DND-41 (cell line): ENCODE measurements at regions not wholly inside any gene's neighbourhood (a gene's known extent, or its start where the extent isn't known, plus 50 kb on each side); places are given as distances from the start of the nearest gene placed in this dataset.

ENCODE experiments used
- ATAC-seq: fragments of 200-7000 bp; cut with Tn5 transposase; 3 replicates; pipeline ENCODE4 v1.9.1; 2021; ENCODE audit warnings: low read depth; ENCODE audit not compliant: insufficient read depth
- DNase-seq: peaks from one replicate; pipeline ENCODE4 v3.0.0-alpha.2; 2020
- H2AFZ ChIP-seq: 2 replicates; pipeline ENCODE4 v1.6.0; 2012; ENCODE audit warnings: low read depth, low read length
- H3K27ac ChIP-seq: 2 replicates; pipeline ENCODE4 v1.5.1; 2012; ENCODE audit warnings: low read length, inconsistent platforms
- H3K27me3 ChIP-seq: fragments of 200-600 bp; sonication (generic); 2 replicates; pipeline ENCODE4 v1.6.0; 2012; ENCODE audit warnings: low read length, mild to moderate bottlenecking, inconsistent platforms; ENCODE audit not compliant: insufficient read depth, poor library complexity
- H3K36me3 ChIP-seq: 2 replicates; pipeline ENCODE4 v1.5.1; 2012; ENCODE audit warnings: low read length, inconsistent platforms; ENCODE audit not compliant: insufficient read depth
- H3K4me1 ChIP-seq: 2 replicates; pipeline ENCODE4 v1.5.1; 2012; ENCODE audit warnings: mild to moderate bottlenecking, low read length; ENCODE audit not compliant: insufficient read depth
- H3K4me2 ChIP-seq: 2 replicates; pipeline ENCODE4 v1.6.0; 2012; ENCODE audit warnings: mild to moderate bottlenecking, moderate library complexity, low read length, inconsistent platforms; ENCODE audit not compliant: insufficient read depth
- H3K4me3 ChIP-seq, 2 experiments: fragments of 200-600 bp in 1 of 2; shearing (Covaris generic) in 1 of 2; 2 replicates each; pipeline ENCODE4 v1.5.1; 2012 to 2016; ENCODE audit warnings: inconsistent platforms in 2 of 2, low read length in 2 of 2, mild to moderate bottlenecking in 2 of 2, low read depth in 1 of 2, moderate library complexity in 1 of 2
- H3K79me2 ChIP-seq: 2 replicates; pipeline ENCODE4 v1.6.0; 2012; ENCODE audit warnings: low read length, inconsistent platforms; ENCODE audit not compliant: insufficient read depth
- H3K9ac ChIP-seq: 2 replicates; pipeline ENCODE4 v1.6.0; 2012; ENCODE audit warnings: low read depth, mild to moderate bottlenecking, inconsistent platforms, low read length, moderate library complexity
- H3K9me3 ChIP-seq: 2 replicates; pipeline ENCODE4 v1.5.1; 2012; ENCODE audit warnings: low read length, moderate library complexity, mild to moderate bottlenecking, inconsistent platforms; ENCODE audit not compliant: insufficient read depth, severe bottlenecking
- H4K20me1 ChIP-seq: 2 replicates; pipeline ENCODE4 v1.6.0; 2012; ENCODE audit warnings: low read length; ENCODE audit not compliant: insufficient read depth
- EZH2 ChIP-seq: IDR thresholded peaks from 3 replicates; pipeline ENCODE4 v1.6.1; 2012; ENCODE audit warnings: borderline replicate concordance, low read depth, mild to moderate bottlenecking, moderate library complexity, low read length, inconsistent platforms; ENCODE audit not compliant: severe bottlenecking
- TF ChIP-seq, protein P1 (sequence below): IDR thresholded peaks from 2 replicates; pipeline ENCODE4 v1.5.1; 2012; ENCODE audit warnings: borderline replicate concordance, low read length, moderate library complexity, mild to moderate bottlenecking; ENCODE audit not compliant: poor library complexity, severe bottlenecking; ENCODE audit errors: extremely low read depth

DNA sequence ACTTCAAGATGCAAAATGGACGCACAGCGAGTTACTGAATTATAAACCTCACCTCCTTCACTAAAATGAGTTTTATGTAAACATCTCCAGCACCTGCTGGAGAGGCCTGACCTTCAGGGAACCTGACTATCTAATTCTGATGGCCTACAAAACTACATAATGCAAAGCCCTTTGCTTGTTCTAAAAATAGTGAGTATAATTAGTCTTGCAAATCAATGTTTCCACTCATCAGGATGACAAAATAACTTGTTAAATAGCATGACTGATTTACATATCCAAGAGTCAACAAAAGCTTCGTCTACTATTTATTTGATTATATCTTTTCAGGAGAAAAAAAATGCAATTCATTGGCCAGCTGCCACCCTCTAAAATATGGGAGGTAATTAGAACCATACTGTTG is 326.3 kb upstream of the MC4R start:
- DNase-seq (no peak), ATAC-seq (no peak)
- no peak overlapping the region for H3K9ac ChIP-seq
- TF ChIP-seq, protein P1, sequence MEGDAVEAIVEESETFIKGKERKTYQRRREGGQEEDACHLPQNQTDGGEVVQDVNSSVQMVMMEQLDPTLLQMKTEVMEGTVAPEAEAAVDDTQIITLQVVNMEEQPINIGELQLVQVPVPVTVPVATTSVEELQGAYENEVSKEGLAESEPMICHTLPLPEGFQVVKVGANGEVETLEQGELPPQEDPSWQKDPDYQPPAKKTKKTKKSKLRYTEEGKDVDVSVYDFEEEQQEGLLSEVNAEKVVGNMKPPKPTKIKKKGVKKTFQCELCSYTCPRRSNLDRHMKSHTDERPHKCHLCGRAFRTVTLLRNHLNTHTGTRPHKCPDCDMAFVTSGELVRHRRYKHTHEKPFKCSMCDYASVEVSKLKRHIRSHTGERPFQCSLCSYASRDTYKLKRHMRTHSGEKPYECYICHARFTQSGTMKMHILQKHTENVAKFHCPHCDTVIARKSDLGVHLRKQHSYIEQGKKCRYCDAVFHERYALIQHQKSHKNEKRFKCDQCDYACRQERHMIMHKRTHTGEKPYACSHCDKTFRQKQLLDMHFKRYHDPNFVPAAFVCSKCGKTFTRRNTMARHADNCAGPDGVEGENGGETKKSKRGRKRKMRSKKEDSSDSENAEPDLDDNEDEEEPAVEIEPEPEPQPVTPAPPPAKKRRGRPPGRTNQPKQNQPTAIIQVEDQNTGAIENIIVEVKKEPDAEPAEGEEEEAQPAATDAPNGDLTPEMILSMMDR = no peak
- TF ChIP-seq EZH2 = no peak
- no peak overlapping the region for H3K4me2 ChIP-seq
- H3K79me2 ChIP-seq = no peaks in the 10 kb centered on the region
- H3K36me3 ChIP-seq = no peaks in the 10 kb centered on the region
- no peaks in the 10 kb centered on the region for H3K9me3 ChIP-seq
- H4K20me1 ChIP-seq = no peaks in the 10 kb centered on the region
- H2AFZ ChIP-seq = no peak overlapping the region
- no peak overlapping the region for H3K4me3 ChIP-seq
- no peak overlapping the region for H3K27ac ChIP-seq
- no peaks in the 10 kb centered on the region for H3K27me3 ChIP-seq
- H3K4me1 ChIP-seq = no peaks in the 10 kb centered on the region

DNA sequence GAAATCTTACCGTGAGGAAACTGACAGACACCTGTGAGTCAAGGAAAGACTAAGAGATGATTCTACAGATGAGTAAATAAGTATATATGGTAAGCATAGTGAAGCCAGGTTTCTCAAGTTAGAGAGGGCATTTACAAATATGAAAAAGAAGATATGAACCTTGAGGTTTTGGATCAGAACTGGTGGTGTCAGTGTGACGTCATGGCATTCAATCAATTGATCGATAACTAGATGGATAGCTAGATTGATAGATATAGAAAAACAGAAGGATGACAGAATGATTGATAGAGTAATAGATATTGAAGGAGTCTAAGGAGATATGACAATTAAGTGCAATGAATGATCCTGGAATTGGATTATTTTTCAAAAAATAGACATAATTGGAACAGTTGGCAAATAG is 350.2 kb upstream of the MC4R start:
- no peak overlapping the region for H3K4me3 ChIP-seq
- no peak for ATAC-seq
- H3K79me2 ChIP-seq = no peaks in the 10 kb centered on the region

DNA sequence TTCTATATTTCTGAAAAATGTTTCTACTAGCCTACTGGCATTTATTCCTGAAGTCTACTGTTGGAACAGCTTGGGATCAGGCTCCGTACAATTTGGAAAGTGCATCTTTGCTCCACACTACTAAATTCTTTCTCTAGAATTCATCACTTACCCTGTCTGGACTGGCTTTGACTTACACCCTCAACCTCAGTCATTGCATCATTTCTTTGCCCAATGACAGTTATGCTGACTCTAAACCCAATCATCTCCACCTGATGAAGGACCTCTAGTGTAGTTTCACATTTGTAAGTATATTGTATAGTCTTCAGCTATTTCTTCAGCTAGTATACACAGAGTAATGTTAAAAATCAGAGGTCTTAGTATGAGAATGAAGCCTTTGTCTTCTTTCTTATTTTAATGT is 359.6 kb upstream of the MC4R start:
- H3K4me3 ChIP-seq = no peak overlapping the region
- no peak overlapping the region for H2AFZ ChIP-seq
- no peak overlapping the region for H3K27ac ChIP-seq
- H3K27me3 ChIP-seq = peaks cover 2% of the 10 kb centered on the region
- H3K9ac ChIP-seq = no peak overlapping the region
- H3K9me3 ChIP-seq = no peaks in the 10 kb centered on the region
- no peak overlapping the region for H3K4me2 ChIP-seq
- ATAC-seq (no peak), DNase-seq (no peak)
- H4K20me1 ChIP-seq = no peaks in the 10 kb centered on the region
- no peaks in the 10 kb centered on the region for H3K79me2 ChIP-seq
- TF ChIP-seq, protein P1 = no peak
- TF ChIP-seq EZH2 = no peak
- H3K4me1 ChIP-seq = no peaks in the 10 kb centered on the region
- H3K36me3 ChIP-seq = no peaks in the 10 kb centered on the region

More for the DNA sequence above, 350.2 kb upstream of the MC4R start:
- H3K4me2 ChIP-seq = no peak overlapping the region
- no peaks in the 10 kb centered on the region for H4K20me1 ChIP-seq
- H3K27me3 ChIP-seq = no peaks in the 10 kb centered on the region
- no peak for DNase-seq
- no peaks in the 10 kb centered on the region for H3K4me1 ChIP-seq
- no peak overlapping the region for H3K27ac ChIP-seq
- H2AFZ ChIP-seq = no peak overlapping the region
- no peak overlapping the region for H3K9ac ChIP-seq
- H3K36me3 ChIP-seq = no peaks in the 10 kb centered on the region
- TF ChIP-seq, protein P1 = no peak
- TF ChIP-seq EZH2 = no peak
- no peaks in the 10 kb centered on the region for H3K9me3 ChIP-seq

DNA sequence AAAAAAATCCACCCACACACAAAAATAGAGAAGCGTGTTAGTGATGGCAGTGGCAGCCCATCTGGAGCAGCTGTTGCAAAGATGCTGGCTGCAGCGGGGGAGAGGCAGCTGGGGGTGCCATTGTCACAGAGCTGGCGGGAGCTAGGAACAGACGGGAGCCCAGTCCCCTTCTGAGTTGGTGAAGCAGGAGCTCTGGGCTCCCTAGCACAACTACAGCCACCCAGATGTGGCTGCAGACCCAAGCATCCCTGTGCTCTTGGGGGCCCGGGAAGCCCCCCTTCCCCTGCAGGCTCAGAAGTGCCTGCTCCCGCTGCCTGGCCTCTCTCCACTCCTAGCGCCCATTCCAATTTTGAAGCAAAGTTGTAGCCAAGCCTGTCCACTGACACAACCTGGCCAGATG is 366.6 kb upstream of the MC4R start:
- no peak overlapping the region for H3K4me2 ChIP-seq
- DNase-seq = no peak
- H3K27me3 ChIP-seq = peaks cover 2% of the 10 kb centered on the region
- no peak overlapping the region for H3K4me3 ChIP-seq
- no peak overlapping the region for H3K9ac ChIP-seq
- no peaks in the 10 kb centered on the region for H3K4me1 ChIP-seq
- no peak for TF ChIP-seq EZH2
- TF ChIP-seq, protein P1 = no peak
- no peaks in the 10 kb centered on the region for H3K79me2 ChIP-seq
- ATAC-seq = no peak
- no peaks in the 10 kb centered on the region for H4K20me1 ChIP-seq
- no peak overlapping the region for H3K27ac ChIP-seq
- no peak overlapping the region for H2AFZ ChIP-seq
- no peaks in the 10 kb centered on the region for H3K36me3 ChIP-seq
- H3K9me3 ChIP-seq = no peaks in the 10 kb centered on the region
